ENCODE measurements at regions not wholly inside any gene's neighbourhood (a gene's known extent, or its start where the extent isn't known, plus 50 kb on each side); places are given as distances from the start of the nearest gene placed in this dataset.

GRCh38 chr17:79294459-79295071 is 219.9 kb downstream of the ENGASE start (continued):
- TF ChIP-seq, protein P1, sequence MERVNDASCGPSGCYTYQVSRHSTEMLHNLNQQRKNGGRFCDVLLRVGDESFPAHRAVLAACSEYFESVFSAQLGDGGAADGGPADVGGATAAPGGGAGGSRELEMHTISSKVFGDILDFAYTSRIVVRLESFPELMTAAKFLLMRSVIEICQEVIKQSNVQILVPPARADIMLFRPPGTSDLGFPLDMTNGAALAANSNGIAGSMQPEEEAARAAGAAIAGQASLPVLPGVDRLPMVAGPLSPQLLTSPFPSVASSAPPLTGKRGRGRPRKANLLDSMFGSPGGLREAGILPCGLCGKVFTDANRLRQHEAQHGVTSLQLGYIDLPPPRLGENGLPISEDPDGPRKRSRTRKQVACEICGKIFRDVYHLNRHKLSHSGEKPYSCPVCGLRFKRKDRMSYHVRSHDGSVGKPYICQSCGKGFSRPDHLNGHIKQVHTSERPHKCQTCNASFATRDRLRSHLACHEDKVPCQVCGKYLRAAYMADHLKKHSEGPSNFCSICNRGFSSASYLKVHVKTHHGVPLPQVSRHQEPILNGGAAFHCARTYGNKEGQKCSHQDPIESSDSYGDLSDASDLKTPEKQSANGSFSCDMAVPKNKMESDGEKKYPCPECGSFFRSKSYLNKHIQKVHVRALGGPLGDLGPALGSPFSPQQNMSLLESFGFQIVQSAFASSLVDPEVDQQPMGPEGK (CRISPR knock-in tag; IDR thresholded peaks at IDR 0.05) = peak; percentile 77
- TF ChIP-seq SALL2 (CRISPR knock-in tag; IDR thresholded peaks at IDR 0.05) (peak; percentile 98), SMARCC2 (IDR thresholded peaks at IDR 0.05) (no peak), SRY (CRISPR knock-in tag; IDR thresholded peaks at IDR 0.05) (peak; percentile 98), MAZ (IDR thresholded peaks at IDR 0.05; ENCODE audit: borderline replicate concordance, low read depth, low read length) (peak; percentile 72; the same call in 1 of the 2 replicates), MAZ (CRISPR knock-in tag; IDR thresholded peaks at IDR 0.05; ENCODE audit: low read depth) (peak; percentile 93), ZBTB21 (CRISPR knock-in tag; IDR thresholded peaks at IDR 0.05) (peak; percentile 31; the same call in 1 of the 2 replicates), ZNF740 (CRISPR knock-in tag; IDR thresholded peaks at IDR 0.05) (peak; percentile 84), SALL1 (CRISPR knock-in tag; IDR thresholded peaks at IDR 0.05) (peak; percentile 98), SKI (IDR thresholded peaks at IDR 0.05; ENCODE audit: partially characterized antibody) (no peak), ZNF430 (CRISPR knock-in tag; IDR thresholded peaks at IDR 0.05) (peak; percentile 93), ZKSCAN8 (CRISPR knock-in tag; IDR thresholded peaks at IDR 0.05; ENCODE audit: borderline replicate concordance) (0 out of 2 replicates have a peak, but pooled peaks have one; percentile 51), THRA (CRISPR knock-in tag; IDR thresholded peaks at IDR 0.05; ENCODE audit: borderline replicate concordance) (peak; percentile 88), AGO1 (IDR thresholded peaks at IDR 0.05; ENCODE audit: low read depth, low read length, poor library complexity, severe bottlenecking) (no peak), EZH2 (conservative IDR thresholded peaks at IDR 0.05; ENCODE audit: low read depth, low read length) (no peak), ZNF547 (CRISPR knock-in tag; IDR thresholded peaks at IDR 0.05) (peak; percentile 83; the same call in 1 of the 2 replicates), RAD21 (CRISPR knock-in tag; IDR thresholded peaks at IDR 0.05) (no peak), POGK (CRISPR knock-in tag; conservative IDR thresholded peaks at IDR 0.05) (peak; percentile 89), ZNF292 (CRISPR knock-in tag; IDR thresholded peaks at IDR 0.05; ENCODE audit: borderline replicate concordance, low read depth) (no peak), YY1 (IDR thresholded peaks at IDR 0.05; ENCODE audit: insufficient read depth, insufficient replicate concordance, low read depth, low read length) (no peak), ZNF670 (CRISPR knock-in tag; IDR thresholded peaks at IDR 0.05; ENCODE audit: borderline replicate concordance) (no peak), ZNF367 (CRISPR knock-in tag; IDR thresholded peaks at IDR 0.05; ENCODE audit: borderline replicate concordance) (peak; percentile 93; the same call in 1 of the 2 replicates), HNRNPH1 (optimal IDR thresholded peaks at IDR 0.05; ENCODE audit: low read depth, low read length) (no peak), ATAD3A (CRISPR knock-in tag; IDR thresholded peaks at IDR 0.05) (peak; percentile 90), ZNF263 (CRISPR knock-in tag; IDR thresholded peaks at IDR 0.05) (peak; percentile 83), FOXK2 (IDR thresholded peaks at IDR 0.05) (no peak)

Data from HepG2 (cell line).